ENCODE measurements at regions not wholly inside any gene's neighbourhood (a gene's known extent, or its start where the extent isn't known, plus 50 kb on each side); places are given as distances from the start of the nearest gene placed in this dataset.

DNA sequence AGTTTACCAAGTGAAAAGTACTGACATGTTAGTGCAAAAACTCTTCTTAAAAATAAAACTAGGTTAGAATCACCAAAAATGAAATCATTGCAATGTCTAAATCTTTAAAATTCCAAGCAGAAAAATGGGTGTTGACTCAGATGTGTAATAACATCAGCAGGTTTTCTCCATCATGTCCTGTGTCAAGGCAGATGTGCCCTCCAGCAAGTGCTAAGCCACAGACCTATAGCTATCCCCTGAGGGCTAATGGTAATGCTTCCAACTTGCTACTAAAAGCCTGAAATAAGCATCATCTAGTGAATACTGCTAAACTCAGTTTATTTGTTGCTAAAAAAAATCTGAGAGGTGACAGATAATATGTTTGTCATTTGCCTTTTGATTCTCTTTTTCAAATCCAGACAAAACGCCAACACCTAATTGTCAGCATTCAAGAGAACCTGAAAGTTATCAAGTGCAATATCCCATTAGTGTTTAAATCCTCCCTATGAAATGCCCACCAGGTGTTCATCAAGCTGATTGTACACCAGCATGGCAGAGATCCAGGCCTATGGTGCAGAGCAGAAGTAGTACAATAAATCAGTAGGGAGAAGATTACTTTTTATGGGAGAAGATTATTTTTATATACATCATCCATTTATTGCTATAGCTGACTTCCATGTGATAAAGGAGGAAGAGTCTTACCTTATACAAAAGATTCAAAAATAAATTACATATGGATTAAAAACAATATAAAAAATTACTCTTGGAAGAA, 55.1 kb upstream of the SYT9 start:
- H3K27me3 ChIP-seq (replicated peaks): no peaks in the 10 kb centered on the region
- no peak overlapping the region for H3K27ac ChIP-seq
- H3K4me3 ChIP-seq (ENCODE audit: low read depth, low read length): no peak overlapping the region
- DNase-seq: no peak
- in situ Hi-C loops (cut with HindIII; ENCODE audit: low pct_ligation_motif_present, low sequenced_read_pairs): no loop called here
- no peak for TF ChIP-seq CTCF (IDR thresholded peaks at IDR 0.05; ENCODE audit: low read depth, low read length, missing control alignments)
- H3K36me3 ChIP-seq (replicated peaks): no peaks in the 10 kb centered on the region

GRCh38 chr11:7197469-7197868, 54.2 kb upstream of the SYT9 start:
- DNase-seq: no peak
- H3K36me3 ChIP-seq (replicated peaks): no peaks in the 10 kb centered on the region
- no peak overlapping the region for H3K27ac ChIP-seq
- in situ Hi-C loops (cut with HindIII; ENCODE audit: low pct_ligation_motif_present, low sequenced_read_pairs): no loop called here
- H3K4me3 ChIP-seq (ENCODE audit: low read depth, low read length): no peak overlapping the region
- H3K27me3 ChIP-seq (replicated peaks): no peaks in the 10 kb centered on the region
- no peak for TF ChIP-seq CTCF (IDR thresholded peaks at IDR 0.05; ENCODE audit: low read depth, low read length, missing control alignments)

Data from brain microvascular endothelial cell (primary cell).